ENCODE measurements at regions not wholly inside any gene's neighbourhood (a gene's known extent, or its start where the extent isn't known, plus 50 kb on each side); places are given as distances from the start of the nearest gene placed in this dataset.

DNA sequence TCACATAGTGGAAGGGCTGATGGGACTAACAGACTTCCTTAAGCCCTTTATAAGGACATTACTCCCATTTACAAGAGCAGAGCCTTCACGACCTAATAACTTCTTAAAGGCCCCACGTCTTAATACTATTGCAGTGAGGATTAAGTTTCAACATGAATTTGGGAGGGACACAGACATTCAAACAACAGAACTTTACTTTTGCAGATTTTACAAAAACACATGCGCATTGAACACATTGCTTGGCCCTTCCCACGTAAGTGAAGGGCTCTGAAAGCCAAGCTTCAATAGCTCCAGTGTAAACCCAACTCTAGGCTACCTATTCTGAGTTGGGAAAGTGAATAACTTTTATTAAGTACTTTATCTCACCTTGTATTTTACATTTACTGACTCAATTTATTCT lies 53.8 kb upstream of the DNAH5 start:
- FAIRE-seq (no peak), DNase-seq (ENCODE audit: low read depth, low spot score) (no peak)
- Histone ChIP-seq H3K27ac (ENCODE audit: control insufficient read depth, insufficient read depth, low read length) (no peak overlapping the region), H3K9me3 (ENCODE audit: control insufficient read depth, low read depth, low read length) (no peaks in the 10 kb centered on the region), H2AFZ (ENCODE audit: control insufficient read depth, low read length) (no peak overlapping the region), H3K79me2 (ENCODE audit: control insufficient read depth, insufficient read depth, low read length) (no peaks in the 10 kb centered on the region), H4K20me1 (ENCODE audit: control insufficient read depth, extremely low read depth, insufficient read depth, low read length) (no peaks in the 10 kb centered on the region), H3K4me2 (ENCODE audit: control insufficient read depth, extremely low read depth, insufficient read depth, low read depth, low read length) (no peak overlapping the region), H3K4me3 (ENCODE audit: control insufficient read depth in 2 of 3, extremely low read depth in 1 of 3, insufficient read depth in 2 of 3, low read depth in 1 of 3, low read length in 3 of 3) (no peak overlapping the region), H3K9me1 (ENCODE audit: control insufficient read depth, extremely low read depth, insufficient read depth, low read length) (no peaks in the 10 kb centered on the region), H3K27me3 (ENCODE audit: control insufficient read depth, extremely low read depth, insufficient read depth, low read length) (no peaks in the 10 kb centered on the region), H3K36me3 (ENCODE audit: control insufficient read depth in 2 of 2, extremely low read depth in 1 of 2, insufficient read depth in 2 of 2, low read length in 2 of 2) (no peaks in the 10 kb centered on the region), H3K9ac (ENCODE audit: control insufficient read depth, extremely low read depth, insufficient read depth, low read length) (no peak overlapping the region), H3K4me1 (ENCODE audit: control insufficient read depth, extremely low read depth, insufficient read depth, low read length) (no peaks in the 10 kb centered on the region)
- TF ChIP-seq, protein P1, sequence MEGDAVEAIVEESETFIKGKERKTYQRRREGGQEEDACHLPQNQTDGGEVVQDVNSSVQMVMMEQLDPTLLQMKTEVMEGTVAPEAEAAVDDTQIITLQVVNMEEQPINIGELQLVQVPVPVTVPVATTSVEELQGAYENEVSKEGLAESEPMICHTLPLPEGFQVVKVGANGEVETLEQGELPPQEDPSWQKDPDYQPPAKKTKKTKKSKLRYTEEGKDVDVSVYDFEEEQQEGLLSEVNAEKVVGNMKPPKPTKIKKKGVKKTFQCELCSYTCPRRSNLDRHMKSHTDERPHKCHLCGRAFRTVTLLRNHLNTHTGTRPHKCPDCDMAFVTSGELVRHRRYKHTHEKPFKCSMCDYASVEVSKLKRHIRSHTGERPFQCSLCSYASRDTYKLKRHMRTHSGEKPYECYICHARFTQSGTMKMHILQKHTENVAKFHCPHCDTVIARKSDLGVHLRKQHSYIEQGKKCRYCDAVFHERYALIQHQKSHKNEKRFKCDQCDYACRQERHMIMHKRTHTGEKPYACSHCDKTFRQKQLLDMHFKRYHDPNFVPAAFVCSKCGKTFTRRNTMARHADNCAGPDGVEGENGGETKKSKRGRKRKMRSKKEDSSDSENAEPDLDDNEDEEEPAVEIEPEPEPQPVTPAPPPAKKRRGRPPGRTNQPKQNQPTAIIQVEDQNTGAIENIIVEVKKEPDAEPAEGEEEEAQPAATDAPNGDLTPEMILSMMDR (optimal IDR thresholded peaks at IDR 0.05 in 1 of 3, IDR thresholded peaks at IDR 0.05 in 1 of 3, conservative IDR thresholded peaks at IDR 0.05 in 1 of 3; ENCODE audit: extremely low read depth in 1 of 3, insufficient read depth in 2 of 3, low read length in 3 of 3): no peak
- no peak for TF ChIP-seq EZH2 (IDR thresholded peaks at IDR 0.05; ENCODE audit: low read length)
- dilution Hi-C loops (cut with MboI; ENCODE audit: extremely low pct_ligation_motif_present, low sequenced_read_pairs): no loop called here

DNA sequence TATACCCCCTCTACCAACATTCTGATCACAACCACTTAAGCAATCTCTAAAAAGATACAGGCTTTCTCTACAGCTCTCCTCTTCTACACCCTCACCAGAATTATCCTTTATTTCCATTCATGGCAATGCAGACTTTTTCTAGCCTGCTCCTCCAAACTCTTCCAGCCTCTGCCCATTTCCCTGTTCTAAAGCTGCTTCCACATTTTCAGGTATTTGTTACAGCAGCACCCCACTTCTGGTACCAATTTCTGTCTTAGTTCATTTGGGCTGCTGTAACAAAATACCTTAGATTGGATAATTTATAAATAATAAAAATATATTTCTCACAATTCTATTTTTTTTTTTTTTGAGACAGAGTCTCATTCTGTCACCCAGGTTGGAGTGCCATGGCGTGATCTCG lies 53.0 kb upstream of the DNAH5 start:
- no peak for FAIRE-seq
- Histone ChIP-seq H2AFZ (ENCODE audit: control insufficient read depth, low read length) (no peak overlapping the region), H3K4me2 (ENCODE audit: control insufficient read depth, extremely low read depth, insufficient read depth, low read depth, low read length) (no peak overlapping the region), H3K27me3 (ENCODE audit: control insufficient read depth, extremely low read depth, insufficient read depth, low read length) (no peaks in the 10 kb centered on the region), H4K20me1 (ENCODE audit: control insufficient read depth, extremely low read depth, insufficient read depth, low read length) (no peaks in the 10 kb centered on the region), H3K27ac (ENCODE audit: control insufficient read depth, insufficient read depth, low read length) (no peak overlapping the region), H3K9me1 (ENCODE audit: control insufficient read depth, extremely low read depth, insufficient read depth, low read length) (no peaks in the 10 kb centered on the region), H3K9me3 (ENCODE audit: control insufficient read depth, low read depth, low read length) (no peaks in the 10 kb centered on the region), H3K4me3 (ENCODE audit: control insufficient read depth in 2 of 3, extremely low read depth in 1 of 3, insufficient read depth in 2 of 3, low read depth in 1 of 3, low read length in 3 of 3) (no peak overlapping the region), H3K9ac (ENCODE audit: control insufficient read depth, extremely low read depth, insufficient read depth, low read length) (no peak overlapping the region), H3K4me1 (ENCODE audit: control insufficient read depth, extremely low read depth, insufficient read depth, low read length) (no peaks in the 10 kb centered on the region), H3K36me3 (ENCODE audit: control insufficient read depth in 2 of 2, extremely low read depth in 1 of 2, insufficient read depth in 2 of 2, low read length in 2 of 2) (no peaks in the 10 kb centered on the region), H3K79me2 (ENCODE audit: control insufficient read depth, insufficient read depth, low read length) (no peaks in the 10 kb centered on the region)
- no peak for DNase-seq (ENCODE audit: low read depth, low spot score)
- TF ChIP-seq, protein P1 (optimal IDR thresholded peaks at IDR 0.05 in 1 of 3, IDR thresholded peaks at IDR 0.05 in 1 of 3, conservative IDR thresholded peaks at IDR 0.05 in 1 of 3; ENCODE audit: extremely low read depth in 1 of 3, insufficient read depth in 2 of 3, low read length in 3 of 3): no peak
- no peak for TF ChIP-seq EZH2 (IDR thresholded peaks at IDR 0.05; ENCODE audit: low read length)
- dilution Hi-C loops (cut with MboI; ENCODE audit: extremely low pct_ligation_motif_present, low sequenced_read_pairs): no loop called here
